Iris pigment epithelial cell (primary cell): ENCODE measurements at regions not wholly inside any gene's neighbourhood (a gene's known extent, or its start where the extent isn't known, plus 50 kb on each side); places are given as distances from the start of the nearest gene placed in this dataset.

Source experiments
- DNase-seq: peaks from one replicate; pipeline ENCODE4 v3.0.0-alpha.2; 2011; ENCODE audit warnings: low read depth

- peak; percentile 35 for DNase-seq
These were observed 218.3 kb upstream of the RND3 start for GRCh38 chr2:150705767-150706166.

- DNase-seq, result no peak
These were observed 217.9 kb upstream of the RND3 start for GRCh38 chr2:150705357-150705756.

GRCh38 chr2:150702791-150703190 is 215.3 kb upstream of the RND3 start:
- no peak for DNase-seq

- no peak for DNase-seq
These were observed 213.5 kb upstream of the RND3 start for GRCh38 chr2:150700666-150701580.

- DNase-seq, result no peak
These were observed 211.8 kb upstream of the RND3 start for GRCh38 chr2:150699218-150699617.

GRCh38 chr2:150698016-150698661 is 210.7 kb upstream of the RND3 start:
- DNase-seq, result peak; percentile 52

GRCh38 chr2:150697596-150697995 is 210.1 kb upstream of the RND3 start:
- DNase-seq, result peak; percentile 35

GRCh38 chr2:150695451-150696135 is 208.1 kb upstream of the RND3 start:
- no peak for DNase-seq

GRCh38 chr2:150693556-150693955 is 206.1 kb upstream of the RND3 start:
- no peak for DNase-seq

- DNase-seq, result peak; percentile 84
These were observed 203.4 kb upstream of the RND3 start for GRCh38 chr2:150690870-150691269.

GRCh38 chr2:150690261-150690660 is 202.8 kb upstream of the RND3 start:
- DNase-seq, result no peak

- peak; percentile 74 for DNase-seq
These were observed 202.1 kb upstream of the RND3 start for GRCh38 chr2:150689590-150689989.

GRCh38 chr2:150688016-150688415 is 200.5 kb upstream of the RND3 start:
- peak; percentile 72 for DNase-seq

GRCh38 chr2:150686391-150686790 is 198.9 kb upstream of the RND3 start:
- DNase-seq, result no peak

GRCh38 chr2:150681120-150681804 is 193.8 kb upstream of the RND3 start:
- peak; percentile 99 for DNase-seq

GRCh38 chr2:150679456-150680120 is 192.1 kb upstream of the RND3 start:
- DNase-seq, result peak; percentile 81

- DNase-seq, result no peak
These were observed 190.1 kb upstream of the RND3 start for GRCh38 chr2:150677551-150677950.

- no peak for DNase-seq
These were observed 189.4 kb upstream of the RND3 start for GRCh38 chr2:150676747-150677383.

- DNase-seq, result no peak
These were observed 188.3 kb upstream of the RND3 start for GRCh38 chr2:150675807-150676206.

GRCh38 chr2:150674283-150674682 is 186.8 kb upstream of the RND3 start:
- peak; percentile 39 for DNase-seq

GRCh38 chr2:150672311-150672710 is 184.8 kb upstream of the RND3 start:
- peak; percentile 63 for DNase-seq
